ENCODE measurements at regions not wholly inside any gene's neighbourhood (a gene's known extent, or its start where the extent isn't known, plus 50 kb on each side); places are given as distances from the start of the nearest gene placed in this dataset.

DNA sequence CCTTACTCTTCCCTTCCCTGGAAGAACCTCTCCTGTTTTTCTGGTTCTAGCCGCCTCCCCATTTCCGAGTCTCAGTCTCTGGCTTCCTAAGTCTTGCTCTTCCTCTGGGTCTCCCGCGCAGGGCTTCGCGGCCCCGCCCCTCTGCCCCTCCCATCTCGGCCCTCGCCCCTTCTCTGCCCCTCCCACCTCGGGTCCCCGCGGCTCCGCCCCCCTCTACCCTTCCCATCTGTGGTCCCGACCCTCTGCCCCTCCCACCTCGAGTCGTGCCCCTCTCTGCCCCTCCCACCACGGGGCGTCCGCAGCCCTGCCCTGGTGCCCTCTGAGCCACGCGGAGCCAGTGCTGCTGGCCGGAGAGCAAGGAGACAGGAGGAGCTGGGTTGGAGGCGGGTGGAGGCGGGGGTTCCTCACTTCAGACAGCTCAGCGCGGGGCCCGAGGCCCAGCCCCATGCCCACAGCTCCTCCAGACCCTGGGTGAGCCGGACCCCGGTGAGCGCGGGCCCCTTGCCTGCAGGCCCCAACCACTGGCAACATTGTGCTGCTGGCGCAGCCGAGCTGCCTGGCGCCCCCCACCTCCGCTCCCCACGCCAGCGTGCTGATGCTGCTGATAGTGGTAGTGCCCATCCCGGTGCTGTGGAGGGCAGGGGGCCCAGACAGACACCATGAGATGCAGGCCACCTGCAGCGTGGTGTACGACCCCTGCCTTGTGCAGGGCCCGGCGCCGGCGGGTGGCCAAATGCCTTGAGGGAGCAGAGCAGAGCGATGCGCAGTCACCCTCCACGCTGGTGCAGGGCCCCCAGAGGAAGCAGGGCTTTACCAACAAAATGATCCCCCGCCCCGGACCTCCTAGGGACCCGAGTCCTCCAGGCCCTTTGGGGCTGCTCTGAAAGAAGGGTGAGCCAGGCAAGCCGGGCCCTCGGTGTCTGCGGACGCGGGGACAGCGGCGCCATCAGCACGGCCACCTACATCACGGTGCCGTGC lies 2115.3 kb downstream of the TP53TG3F start:
- TF ChIP-seq, protein P1, sequence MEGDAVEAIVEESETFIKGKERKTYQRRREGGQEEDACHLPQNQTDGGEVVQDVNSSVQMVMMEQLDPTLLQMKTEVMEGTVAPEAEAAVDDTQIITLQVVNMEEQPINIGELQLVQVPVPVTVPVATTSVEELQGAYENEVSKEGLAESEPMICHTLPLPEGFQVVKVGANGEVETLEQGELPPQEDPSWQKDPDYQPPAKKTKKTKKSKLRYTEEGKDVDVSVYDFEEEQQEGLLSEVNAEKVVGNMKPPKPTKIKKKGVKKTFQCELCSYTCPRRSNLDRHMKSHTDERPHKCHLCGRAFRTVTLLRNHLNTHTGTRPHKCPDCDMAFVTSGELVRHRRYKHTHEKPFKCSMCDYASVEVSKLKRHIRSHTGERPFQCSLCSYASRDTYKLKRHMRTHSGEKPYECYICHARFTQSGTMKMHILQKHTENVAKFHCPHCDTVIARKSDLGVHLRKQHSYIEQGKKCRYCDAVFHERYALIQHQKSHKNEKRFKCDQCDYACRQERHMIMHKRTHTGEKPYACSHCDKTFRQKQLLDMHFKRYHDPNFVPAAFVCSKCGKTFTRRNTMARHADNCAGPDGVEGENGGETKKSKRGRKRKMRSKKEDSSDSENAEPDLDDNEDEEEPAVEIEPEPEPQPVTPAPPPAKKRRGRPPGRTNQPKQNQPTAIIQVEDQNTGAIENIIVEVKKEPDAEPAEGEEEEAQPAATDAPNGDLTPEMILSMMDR (IDR thresholded peaks at IDR 0.05), result no peak
- TF ChIP-seq ZNF263 (CRISPR knock-in tag; IDR thresholded peaks at IDR 0.05; ENCODE audit: low read depth) (no peak), SP1 (CRISPR knock-in tag; conservative IDR thresholded peaks at IDR 0.05) (no peak), NR3C1 (CRISPR knock-in tag; conservative IDR thresholded peaks at IDR 0.05; ENCODE audit: low read depth) (no peak), MAX (CRISPR knock-in tag; IDR thresholded peaks at IDR 0.05) (no peak), JUN (CRISPR knock-in tag; IDR thresholded peaks at IDR 0.05) (no peak), ATF1 (CRISPR knock-in tag; IDR thresholded peaks at IDR 0.05) (no peak)

Measured in WTC11 (cell line).